BJ (cell line): ENCODE measurements at regions not wholly inside any gene's neighbourhood (a gene's known extent, or its start where the extent isn't known, plus 50 kb on each side); places are given as distances from the start of the nearest gene placed in this dataset.
A peak's percentile ranks its signal among the peaks of the same experiment; 100 is the strongest.

Experiments used
- CTCF ChIA-PET: fragments of 350-600 bp; formaldehyde crosslinking; extraction: SDS; loops from one replicate; lab custom pipeline; 2021; ENCODE audit warnings: antibody characterized with exemption, inconsistent platforms; lab: Yijun Ruan, JAX
- POLR2A ChIA-PET: fragments of 300-600 bp; sonication (Branson Sonifier 250); formaldehyde crosslinking; extraction: SDS; loops from one replicate; lab custom pipeline; 2021; ENCODE audit warnings: antibody characterized with exemption; lab: Charles Lee
- DNase-seq: peaks from one replicate; pipeline ENCODE4 v3.0.0-alpha.2; 2011; ENCODE audit warnings: low read depth
- H3K27me3 ChIP-seq: 2 replicates; pipeline ENCODE4 v1.6.0; 2011; ENCODE audit warnings: low read length; ENCODE audit not compliant: control insufficient read depth, insufficient read depth
- H3K36me3 ChIP-seq: 2 replicates; pipeline ENCODE4 v1.5.1; 2011; ENCODE audit warnings: low read length; ENCODE audit not compliant: control insufficient read depth, insufficient read depth
- H3K4me3 ChIP-seq: 2 replicates; pipeline ENCODE4 v1.5.1; 2011; ENCODE audit warnings: low read depth, mild to moderate bottlenecking, control low read depth, low read length
- TF ChIP-seq, protein P1 (sequence below): IDR thresholded peaks from 2 replicates; pipeline ENCODE4 v1.5.1; 2011; ENCODE audit warnings: low read depth, mild to moderate bottlenecking, control low read depth, inconsistent platforms, low read length, moderate library complexity; ENCODE audit not compliant: insufficient read depth

DNA sequence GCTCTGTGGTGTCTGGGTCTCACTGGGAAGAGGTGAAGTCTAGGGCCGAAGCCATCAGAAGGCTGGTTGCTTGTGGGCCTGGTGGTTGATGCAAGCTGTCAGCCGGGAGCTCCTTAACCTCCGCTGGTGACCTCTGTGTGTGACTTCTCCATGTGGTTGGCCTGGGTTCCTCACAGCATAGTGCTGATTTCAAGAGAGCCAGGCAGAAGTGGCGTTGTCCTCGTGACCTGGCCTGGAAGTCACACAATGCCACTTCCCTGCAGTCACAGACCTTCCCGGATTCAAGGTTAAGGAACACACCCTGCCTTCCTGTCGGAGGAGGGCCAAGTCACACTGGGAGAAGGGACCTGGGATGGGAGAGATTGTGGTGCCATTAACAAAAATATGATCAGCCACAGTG is 303.7 kb upstream of the HS6ST1 start:
- Histone ChIP-seq H3K4me3 (no peak overlapping the region), H3K36me3 (no peaks in the 10 kb centered on the region), H3K27me3 (peaks cover 1% of the 10 kb centered on the region; the same call in 1 of the 2 replicates)
- no peak for DNase-seq
- ChIA-PET POLR2A (no interaction called here), CTCF (no interaction called here)
- TF ChIP-seq, protein P1, sequence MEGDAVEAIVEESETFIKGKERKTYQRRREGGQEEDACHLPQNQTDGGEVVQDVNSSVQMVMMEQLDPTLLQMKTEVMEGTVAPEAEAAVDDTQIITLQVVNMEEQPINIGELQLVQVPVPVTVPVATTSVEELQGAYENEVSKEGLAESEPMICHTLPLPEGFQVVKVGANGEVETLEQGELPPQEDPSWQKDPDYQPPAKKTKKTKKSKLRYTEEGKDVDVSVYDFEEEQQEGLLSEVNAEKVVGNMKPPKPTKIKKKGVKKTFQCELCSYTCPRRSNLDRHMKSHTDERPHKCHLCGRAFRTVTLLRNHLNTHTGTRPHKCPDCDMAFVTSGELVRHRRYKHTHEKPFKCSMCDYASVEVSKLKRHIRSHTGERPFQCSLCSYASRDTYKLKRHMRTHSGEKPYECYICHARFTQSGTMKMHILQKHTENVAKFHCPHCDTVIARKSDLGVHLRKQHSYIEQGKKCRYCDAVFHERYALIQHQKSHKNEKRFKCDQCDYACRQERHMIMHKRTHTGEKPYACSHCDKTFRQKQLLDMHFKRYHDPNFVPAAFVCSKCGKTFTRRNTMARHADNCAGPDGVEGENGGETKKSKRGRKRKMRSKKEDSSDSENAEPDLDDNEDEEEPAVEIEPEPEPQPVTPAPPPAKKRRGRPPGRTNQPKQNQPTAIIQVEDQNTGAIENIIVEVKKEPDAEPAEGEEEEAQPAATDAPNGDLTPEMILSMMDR = no peak

DNA sequence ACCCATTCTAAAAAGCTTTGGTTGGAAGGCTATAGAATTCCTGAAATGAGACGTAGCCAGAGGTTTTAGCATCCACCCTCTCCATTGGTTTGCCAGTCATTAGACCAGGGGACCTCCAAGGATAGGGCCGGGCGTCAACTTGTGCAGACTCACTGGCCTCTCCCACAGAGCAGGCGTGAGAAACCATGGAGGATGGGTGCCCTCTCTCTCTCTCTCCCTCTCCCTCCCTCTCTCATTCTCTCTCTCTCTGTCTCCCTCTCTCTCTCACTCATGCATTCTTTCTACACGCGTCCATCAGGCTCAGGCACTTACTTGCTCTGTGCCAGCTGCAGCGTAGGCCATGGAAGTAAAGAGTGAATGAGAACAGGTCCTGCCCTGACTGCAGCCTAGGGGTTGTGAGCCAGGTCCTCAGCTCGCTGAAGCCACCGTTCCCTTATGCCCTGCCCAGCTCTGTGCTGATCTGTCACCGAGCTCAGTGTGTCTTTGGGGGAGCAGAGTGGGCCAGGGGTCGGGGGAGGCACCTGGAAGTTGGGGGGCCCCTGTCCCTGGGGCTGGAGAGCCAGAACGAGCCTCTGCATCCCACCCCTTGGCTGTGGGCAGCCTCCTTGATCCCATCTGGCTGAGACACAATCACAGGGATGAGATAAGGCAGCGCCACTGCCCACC is 304.4 kb upstream of the HS6ST1 start:
- Histone ChIP-seq H3K27me3 (peaks cover 3% of the 10 kb centered on the region), H3K36me3 (no peaks in the 10 kb centered on the region), H3K4me3 (no peak overlapping the region)
- TF ChIP-seq, protein P1 = no peak
- no peak for DNase-seq
- ChIA-PET CTCF (no interaction called here), POLR2A (no interaction called here)

DNA sequence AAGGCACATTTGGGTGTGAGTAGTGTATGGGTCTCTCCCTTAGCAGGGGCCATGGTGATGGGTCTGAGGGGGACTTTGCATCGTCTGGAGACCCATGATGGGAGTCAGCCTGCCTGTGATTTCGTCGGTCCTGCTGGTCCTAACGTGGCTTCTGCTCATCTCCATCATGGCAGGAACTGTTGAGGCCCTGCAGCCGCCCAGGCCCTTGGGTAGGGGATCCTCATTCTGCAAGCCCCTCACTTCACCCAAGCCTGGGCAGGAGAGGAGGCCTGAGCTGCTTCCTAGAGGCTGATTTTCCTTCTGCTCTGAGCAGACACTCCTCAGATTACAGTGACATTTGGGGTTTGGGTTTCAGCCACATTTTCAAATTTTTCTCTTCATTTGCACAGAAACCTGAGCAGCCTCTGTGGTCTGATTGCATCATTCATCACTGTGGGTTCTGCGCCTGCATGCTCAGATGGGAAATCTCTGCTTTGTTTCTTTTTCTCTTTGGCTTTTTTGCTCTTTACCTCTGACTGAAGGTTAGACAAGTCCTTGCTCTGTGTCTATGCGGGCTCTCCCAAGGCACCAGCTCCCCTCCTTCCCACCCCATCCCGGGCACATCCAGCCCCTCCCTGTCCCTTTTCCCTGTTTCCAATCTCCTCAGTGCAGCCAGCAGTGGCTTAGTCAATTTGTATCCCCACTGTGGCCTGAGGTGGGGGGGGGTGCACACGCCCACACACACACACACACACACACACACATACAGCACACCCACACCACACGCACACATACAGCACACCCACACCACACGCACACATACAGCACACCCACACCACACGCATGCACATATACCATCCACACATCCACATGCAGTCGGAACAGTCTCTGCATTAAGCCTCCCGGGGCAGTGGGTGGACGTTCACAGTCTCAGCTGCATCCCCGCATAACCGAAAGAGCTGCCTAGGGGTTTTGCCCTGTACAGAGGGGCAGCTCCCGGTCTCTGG is 305.4 kb upstream of the HS6ST1 start:
- ChIA-PET POLR2A (interaction anchor here (0.6 kb wide), 1 partner anchor 399 kb away, joined by 4 read pairs; no protein-coding TSS in a partner anchor), CTCF (no interaction called here)
- DNase-seq = peak; percentile 62
- H3K36me3 ChIP-seq = no peaks in the 10 kb centered on the region
- TF ChIP-seq, protein P1 = no peak
- H3K4me3 ChIP-seq = no peak overlapping the region
- H3K27me3 ChIP-seq = peaks cover 3% of the 10 kb centered on the region

DNA sequence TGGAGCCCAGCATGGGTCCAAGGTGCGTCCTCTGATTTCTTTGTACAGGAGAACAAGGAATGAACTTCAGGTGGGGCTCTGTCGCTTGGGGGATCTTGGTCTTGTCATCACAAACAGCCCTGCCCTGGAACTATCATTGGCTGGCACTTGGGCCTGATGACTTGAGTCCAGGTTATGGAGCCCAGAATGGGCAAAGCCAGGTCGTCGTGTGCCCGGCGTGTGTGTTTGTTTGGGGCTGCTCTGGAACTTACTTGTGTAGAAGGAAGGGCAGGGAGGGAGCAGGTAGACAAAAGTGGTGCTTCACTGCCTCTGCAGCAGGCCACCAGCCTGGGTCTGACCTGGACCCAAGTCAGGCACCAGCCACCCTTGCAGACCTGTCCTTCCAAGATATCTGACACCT is 306.3 kb upstream of the HS6ST1 start:
- no peak for DNase-seq
- POLR2A ChIA-PET = no interaction called here
- Histone ChIP-seq H3K27me3 (peaks cover 3% of the 10 kb centered on the region), H3K4me3 (no peak overlapping the region), H3K36me3 (no peaks in the 10 kb centered on the region)
- TF ChIP-seq, protein P1 = no peak
- CTCF ChIA-PET = no interaction called here

DNA sequence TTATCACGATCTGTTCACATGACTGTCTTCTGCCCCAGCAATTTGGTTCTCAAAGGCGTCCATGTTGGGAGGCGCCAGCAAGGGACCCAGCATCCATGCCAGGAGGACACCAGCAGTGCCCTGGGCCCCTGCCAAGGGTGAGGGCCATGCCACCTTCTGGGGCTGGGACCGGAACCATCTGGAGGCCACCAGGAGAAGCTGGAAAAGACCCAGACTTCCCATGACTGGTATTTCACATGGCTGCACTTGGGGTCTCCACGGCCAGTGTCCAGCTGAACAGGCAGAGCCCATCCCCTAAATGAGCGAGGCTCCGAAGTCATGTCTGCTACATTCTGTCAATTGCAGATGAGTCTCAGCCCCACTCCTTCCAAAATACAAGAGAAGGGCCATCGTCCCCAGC is 306.8 kb upstream of the HS6ST1 start:
- H3K27me3 ChIP-seq = peaks cover 3% of the 10 kb centered on the region
- TF ChIP-seq, protein P1 = no peak
- no peaks in the 10 kb centered on the region for H3K36me3 ChIP-seq
- ChIA-PET CTCF (no interaction called here), POLR2A (no interaction called here)
- DNase-seq = no peak
- no peak overlapping the region for H3K4me3 ChIP-seq
